Activated CD4-positive, alpha-beta T cell treated with anti-CD3 and anti-CD28 coated beads, Interleukin-2, amount 10 ng/mL, durations not matched to agents 24 days and 14 days (primary cell): ENCODE measurements at regions not wholly inside any gene's neighbourhood (a gene's known extent, or its start where the extent isn't known, plus 50 kb on each side); places are given as distances from the start of the nearest gene placed in this dataset.

ENCODE experiments used
- DNase-seq: peaks from one replicate; pipeline ENCODE4 v3.0.0; 2022
- H3K27ac Mint-ChIP-seq: one replicate; pipeline ENCODE4 v1.8.0; 2022; ENCODE audit warnings: mild to moderate bottlenecking, mixed read lengths
- H3K27me3 Mint-ChIP-seq: one replicate; pipeline ENCODE4 v1.8.0; 2022; ENCODE audit warnings: mixed read lengths
- H3K36me3 Mint-ChIP-seq: one replicate; pipeline ENCODE4 v1.8.0; 2022; ENCODE audit warnings: low read depth, mild to moderate bottlenecking, mixed read lengths
- H3K4me1 Mint-ChIP-seq: one replicate; pipeline ENCODE4 v1.8.0; 2021; ENCODE audit warnings: mixed read lengths
- H3K4me3 Mint-ChIP-seq: one replicate; pipeline ENCODE4 v1.8.0; 2022; ENCODE audit warnings: mild to moderate bottlenecking, moderate library complexity, mixed read lengths
- H3K9me3 Mint-ChIP-seq: one replicate; pipeline ENCODE4 v1.8.0; 2021; ENCODE audit warnings: mixed read lengths
- intact Hi-C: fragments of 100-400 bp; cut with micrococcal nuclease; formaldehyde crosslinking; loops from one replicate; pipeline ENCODE4 v1.15.1; 2023

GRCh38 chr2:137729305-137729704 is 235.0 kb upstream of the HNMT start:
- Mint-ChIP-seq H3K27ac (no peak overlapping the region), H3K4me1 (no peaks in the 10 kb centered on the region), H3K4me3 (no peak overlapping the region), H3K36me3 (no peaks in the 10 kb centered on the region), H3K9me3 (no peaks in the 10 kb centered on the region), H3K27me3 (no peaks in the 10 kb centered on the region)
- intact Hi-C loops: no loop called here
- DNase-seq: no peak

GRCh38 chr2:137737559-137737958 is 226.7 kb upstream of the HNMT start:
- intact Hi-C loops: no loop called here
- Mint-ChIP-seq H3K9me3 (no peaks in the 10 kb centered on the region), H3K4me3 (no peak overlapping the region), H3K36me3 (no peaks in the 10 kb centered on the region), H3K27me3 (no peaks in the 10 kb centered on the region), H3K4me1 (no peaks in the 10 kb centered on the region), H3K27ac (no peak overlapping the region)
- no peak for DNase-seq

GRCh38 chr2:137741784-137742362 is 222.4 kb upstream of the HNMT start:
- H3K4me3 Mint-ChIP-seq: no peak overlapping the region
- no peak for DNase-seq
- intact Hi-C loops: no loop called here
- H3K36me3 Mint-ChIP-seq: no peaks in the 10 kb centered on the region
- H3K27me3 Mint-ChIP-seq: no peaks in the 10 kb centered on the region
- no peaks in the 10 kb centered on the region for H3K9me3 Mint-ChIP-seq
- H3K4me1 Mint-ChIP-seq: no peaks in the 10 kb centered on the region
- H3K27ac Mint-ChIP-seq: no peak overlapping the region

GRCh38 chr2:137747509-137747908 is 216.8 kb upstream of the HNMT start:
- no peak for DNase-seq
- intact Hi-C loops: no loop called here
- H3K36me3 Mint-ChIP-seq: no peaks in the 10 kb centered on the region
- no peak overlapping the region for H3K4me3 Mint-ChIP-seq
- no peaks in the 10 kb centered on the region for H3K9me3 Mint-ChIP-seq
- H3K27ac Mint-ChIP-seq: no peak overlapping the region
- no peaks in the 10 kb centered on the region for H3K4me1 Mint-ChIP-seq
- no peaks in the 10 kb centered on the region for H3K27me3 Mint-ChIP-seq

GRCh38 chr2:137748533-137748932 is 215.7 kb upstream of the HNMT start:
- H3K27me3 Mint-ChIP-seq: no peaks in the 10 kb centered on the region
- H3K4me1 Mint-ChIP-seq: no peaks in the 10 kb centered on the region
- H3K4me3 Mint-ChIP-seq: no peak overlapping the region
- H3K36me3 Mint-ChIP-seq: no peaks in the 10 kb centered on the region
- no peak overlapping the region for H3K27ac Mint-ChIP-seq
- H3K9me3 Mint-ChIP-seq: no peaks in the 10 kb centered on the region
- DNase-seq: no peak
- intact Hi-C loops: no loop called here

GRCh38 chr2:137764646-137765045 is 199.6 kb upstream of the HNMT start:
- H3K4me3 Mint-ChIP-seq: no peak overlapping the region
- no peaks in the 10 kb centered on the region for H3K27me3 Mint-ChIP-seq
- H3K27ac Mint-ChIP-seq: no peak overlapping the region
- intact Hi-C loops: no loop called here
- no peaks in the 10 kb centered on the region for H3K4me1 Mint-ChIP-seq
- H3K36me3 Mint-ChIP-seq: no peaks in the 10 kb centered on the region
- peaks cover under 1% of the 10 kb centered on the region for H3K9me3 Mint-ChIP-seq
- DNase-seq: no peak

GRCh38 chr2:137769406-137769805 is 194.9 kb upstream of the HNMT start:
- H3K27me3 Mint-ChIP-seq: no peaks in the 10 kb centered on the region
- H3K4me1 Mint-ChIP-seq: no peaks in the 10 kb centered on the region
- no peaks in the 10 kb centered on the region for H3K9me3 Mint-ChIP-seq
- intact Hi-C loops: no loop called here
- DNase-seq: no peak
- H3K4me3 Mint-ChIP-seq: no peak overlapping the region
- H3K27ac Mint-ChIP-seq: no peak overlapping the region
- no peaks in the 10 kb centered on the region for H3K36me3 Mint-ChIP-seq

- intact Hi-C loops: no loop called here
- Mint-ChIP-seq H3K4me3 (no peak overlapping the region), H3K27me3 (no peaks in the 10 kb centered on the region), H3K27ac (no peak overlapping the region), H3K4me1 (no peaks in the 10 kb centered on the region), H3K36me3 (no peaks in the 10 kb centered on the region), H3K9me3 (no peaks in the 10 kb centered on the region)
- no peak for DNase-seq
These were observed 194.1 kb upstream of the HNMT start for GRCh38 chr2:137770166-137770565.

GRCh38 chr2:137771064-137771463 is 193.2 kb upstream of the HNMT start:
- Mint-ChIP-seq H3K36me3 (no peaks in the 10 kb centered on the region), H3K9me3 (no peaks in the 10 kb centered on the region), H3K4me1 (no peaks in the 10 kb centered on the region), H3K27me3 (no peaks in the 10 kb centered on the region), H3K27ac (no peak overlapping the region), H3K4me3 (no peak overlapping the region)
- intact Hi-C loops: no loop called here
- DNase-seq: no peak

GRCh38 chr2:137772451-137772850 is 191.8 kb upstream of the HNMT start:
- H3K4me1 Mint-ChIP-seq: no peaks in the 10 kb centered on the region
- H3K4me3 Mint-ChIP-seq: no peak overlapping the region
- no peaks in the 10 kb centered on the region for H3K36me3 Mint-ChIP-seq
- H3K9me3 Mint-ChIP-seq: no peaks in the 10 kb centered on the region
- H3K27ac Mint-ChIP-seq: no peak overlapping the region
- no peak for DNase-seq
- no peaks in the 10 kb centered on the region for H3K27me3 Mint-ChIP-seq
- intact Hi-C loops: no loop called here

- Mint-ChIP-seq H3K36me3 (no peaks in the 10 kb centered on the region), H3K27ac (no peak overlapping the region), H3K4me1 (no peaks in the 10 kb centered on the region), H3K4me3 (no peak overlapping the region), H3K27me3 (no peaks in the 10 kb centered on the region), H3K9me3 (no peaks in the 10 kb centered on the region)
- DNase-seq: no peak
- intact Hi-C loops: no loop called here
These were observed 188.7 kb upstream of the HNMT start for GRCh38 chr2:137775529-137775928.

GRCh38 chr2:137776697-137777096 is 187.6 kb upstream of the HNMT start:
- no peak for DNase-seq
- Mint-ChIP-seq H3K27ac (no peak overlapping the region), H3K36me3 (no peaks in the 10 kb centered on the region), H3K9me3 (no peaks in the 10 kb centered on the region), H3K27me3 (no peaks in the 10 kb centered on the region), H3K4me3 (no peak overlapping the region), H3K4me1 (no peaks in the 10 kb centered on the region)
- intact Hi-C loops: no loop called here

- Mint-ChIP-seq H3K27me3 (no peaks in the 10 kb centered on the region), H3K4me1 (no peaks in the 10 kb centered on the region), H3K4me3 (no peak overlapping the region), H3K36me3 (no peaks in the 10 kb centered on the region), H3K27ac (no peak overlapping the region), H3K9me3 (peaks cover 4% of the 10 kb centered on the region)
- intact Hi-C loops: no loop called here
- DNase-seq: no peak
These were observed 166.6 kb upstream of the HNMT start for GRCh38 chr2:137797641-137798040.

- Mint-ChIP-seq H3K27me3 (no peaks in the 10 kb centered on the region), H3K4me3 (no peak overlapping the region), H3K9me3 (peaks cover 4% of the 10 kb centered on the region), H3K27ac (no peak overlapping the region), H3K4me1 (no peaks in the 10 kb centered on the region), H3K36me3 (no peaks in the 10 kb centered on the region)
- intact Hi-C loops: no loop called here
- no peak for DNase-seq
These were observed 164.7 kb upstream of the HNMT start for GRCh38 chr2:137799600-137799999.

GRCh38 chr2:137800386-137800785 is 163.9 kb upstream of the HNMT start:
- no peak for DNase-seq
- Mint-ChIP-seq H3K36me3 (no peaks in the 10 kb centered on the region), H3K9me3 (peaks cover 4% of the 10 kb centered on the region), H3K4me1 (no peaks in the 10 kb centered on the region), H3K27me3 (no peaks in the 10 kb centered on the region), H3K27ac (no peak overlapping the region), H3K4me3 (no peak overlapping the region)
- intact Hi-C loops: no loop called here
